HG03565 (cell line): ENCODE measurements at regions not wholly inside any gene's neighbourhood (a gene's known extent, or its start where the extent isn't known, plus 50 kb on each side); places are given as distances from the start of the nearest gene placed in this dataset.

Source experiments
- ATAC-seq: cut with Tn5 transposase; IDR thresholded peaks from one replicate; pipeline ENCODE4 v1.9.1; 2021; ENCODE audit warnings: mild to moderate bottlenecking, moderate library complexity; ENCODE audit not compliant: unreplicated experiment

DNA sequence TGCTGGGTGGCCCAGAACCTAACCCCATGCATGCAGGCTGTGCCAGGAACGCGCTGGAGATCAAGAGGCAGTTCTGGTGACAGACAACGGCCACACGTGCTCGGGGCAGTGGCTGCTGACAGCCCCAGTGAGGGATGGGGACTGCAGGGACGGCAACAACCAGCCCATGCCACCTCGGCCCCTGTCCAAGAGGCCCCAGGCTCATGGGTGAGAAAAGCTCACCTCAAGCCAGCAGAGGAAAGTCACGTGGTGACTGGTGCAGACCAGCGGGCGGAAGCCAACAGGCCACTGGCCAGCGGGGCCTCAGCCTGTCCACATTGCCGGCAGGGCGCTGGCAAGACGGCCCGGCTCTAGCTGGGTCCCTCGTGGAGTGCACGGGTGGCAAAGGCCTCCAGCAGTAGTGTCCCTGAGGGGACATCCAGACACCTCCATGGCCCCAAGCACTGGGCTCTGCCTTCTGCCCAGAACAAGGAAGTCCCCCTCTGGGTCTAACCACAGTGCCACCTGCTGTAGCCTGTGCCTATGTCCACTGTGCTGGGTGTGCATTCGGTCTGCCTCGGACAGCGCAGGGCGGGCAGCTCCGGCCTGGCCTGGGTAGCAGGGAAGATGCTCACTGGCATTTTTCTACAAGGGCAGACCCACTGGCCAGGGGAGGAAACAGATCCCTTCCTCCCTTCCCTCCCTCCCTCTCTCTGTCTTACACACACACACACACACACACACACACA, 134.1 kb downstream of the NCOR2 start:
- ATAC-seq = no peak

DNA sequence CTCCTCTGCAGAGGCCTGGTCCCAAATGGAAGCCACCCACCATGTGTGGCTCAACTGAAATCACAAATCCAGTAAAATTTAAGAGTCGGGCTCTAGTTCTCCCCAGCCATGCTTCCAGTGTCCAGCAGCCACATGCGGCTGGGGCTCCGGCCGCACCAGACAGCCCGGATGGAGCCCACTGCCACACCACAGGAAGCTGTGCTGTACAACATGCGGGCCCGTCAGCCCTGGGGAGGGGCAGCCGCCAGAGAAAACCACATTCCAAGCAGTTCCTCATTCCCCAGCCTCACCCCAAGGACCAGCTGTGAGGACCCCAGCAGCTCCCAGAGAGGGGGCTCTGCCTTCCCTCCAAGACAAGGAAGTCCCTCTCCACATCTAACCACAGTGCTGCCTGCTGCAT, 135.0 kb downstream of the NCOR2 start:
- no peak for ATAC-seq

DNA sequence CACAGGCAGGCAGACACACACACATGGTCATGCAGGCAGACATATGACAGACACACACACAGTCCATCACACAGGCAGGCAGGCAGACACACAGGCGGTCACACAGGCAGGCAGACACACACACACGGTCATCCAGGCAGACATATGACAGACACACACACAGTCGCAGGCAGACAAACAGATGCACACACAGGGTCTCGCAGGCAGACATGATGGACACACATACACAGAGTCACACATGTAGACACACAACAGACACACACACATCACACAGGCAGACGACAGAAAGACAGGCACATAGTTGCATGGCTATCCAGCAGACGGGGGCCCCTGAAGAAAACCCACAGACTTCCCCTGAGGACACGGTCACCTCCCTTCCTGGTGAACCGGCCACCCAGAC, 135.4 kb downstream of the NCOR2 start:
- ATAC-seq = no peak

DNA sequence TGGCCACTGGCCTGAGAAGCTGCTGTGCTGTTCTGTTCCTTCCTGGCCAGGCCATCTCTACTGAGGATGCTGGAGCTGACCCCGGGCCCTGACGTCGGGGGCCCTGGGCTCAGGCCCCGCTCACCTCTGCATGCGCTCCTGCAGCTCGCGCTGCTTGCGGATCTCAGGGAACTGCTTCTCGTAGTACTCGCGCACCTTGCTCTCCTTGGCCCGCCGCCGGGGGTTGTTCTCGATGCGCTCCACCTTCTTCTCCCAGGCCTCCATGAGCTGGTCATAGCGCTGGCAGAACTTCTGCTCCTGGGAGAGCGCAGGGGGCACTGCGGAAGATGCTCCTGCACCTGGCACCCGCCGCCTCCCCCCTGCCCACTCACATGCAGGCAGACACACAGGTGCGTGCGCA, 135.6 kb downstream of the RFLNA start:
- no peak for ATAC-seq

GRCh38 chr12:124429535-124429934, 134.6 kb downstream of the RFLNA start:
- ATAC-seq = no peak

- no peak for ATAC-seq
Measured at GRCh38 chr12:124428792-124429281, 133.9 kb downstream of the RFLNA start.

- no peak for ATAC-seq
Measured at GRCh38 chr12:124428136-124428791, 133.4 kb downstream of the RFLNA start.

GRCh38 chr12:124426594-124427555, 132.0 kb downstream of the RFLNA start:
- no peak for ATAC-seq

GRCh38 chr12:124425667-124426066, 130.8 kb downstream of the RFLNA start:
- ATAC-seq = no peak

DNA sequence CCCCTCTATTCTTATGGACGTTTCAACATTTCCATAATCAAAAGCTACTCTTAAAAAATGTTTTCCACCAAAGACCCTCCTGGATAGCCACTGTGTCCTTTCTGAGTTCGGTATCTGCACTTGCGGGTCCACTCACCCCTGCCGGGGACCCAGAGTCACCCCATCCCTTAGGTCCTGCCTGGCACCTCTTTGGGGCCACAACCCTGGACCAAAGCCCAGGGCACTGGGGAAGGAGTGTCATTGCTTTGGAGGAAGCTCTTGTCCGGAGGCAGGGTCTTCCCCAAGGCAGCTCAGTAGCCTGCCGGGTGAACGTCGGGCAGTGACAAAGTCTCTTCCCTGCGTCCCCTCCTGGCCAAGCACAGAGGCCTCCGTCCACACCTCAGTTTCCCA, 129.6 kb downstream of the RFLNA start:
- ATAC-seq = no peak

DNA sequence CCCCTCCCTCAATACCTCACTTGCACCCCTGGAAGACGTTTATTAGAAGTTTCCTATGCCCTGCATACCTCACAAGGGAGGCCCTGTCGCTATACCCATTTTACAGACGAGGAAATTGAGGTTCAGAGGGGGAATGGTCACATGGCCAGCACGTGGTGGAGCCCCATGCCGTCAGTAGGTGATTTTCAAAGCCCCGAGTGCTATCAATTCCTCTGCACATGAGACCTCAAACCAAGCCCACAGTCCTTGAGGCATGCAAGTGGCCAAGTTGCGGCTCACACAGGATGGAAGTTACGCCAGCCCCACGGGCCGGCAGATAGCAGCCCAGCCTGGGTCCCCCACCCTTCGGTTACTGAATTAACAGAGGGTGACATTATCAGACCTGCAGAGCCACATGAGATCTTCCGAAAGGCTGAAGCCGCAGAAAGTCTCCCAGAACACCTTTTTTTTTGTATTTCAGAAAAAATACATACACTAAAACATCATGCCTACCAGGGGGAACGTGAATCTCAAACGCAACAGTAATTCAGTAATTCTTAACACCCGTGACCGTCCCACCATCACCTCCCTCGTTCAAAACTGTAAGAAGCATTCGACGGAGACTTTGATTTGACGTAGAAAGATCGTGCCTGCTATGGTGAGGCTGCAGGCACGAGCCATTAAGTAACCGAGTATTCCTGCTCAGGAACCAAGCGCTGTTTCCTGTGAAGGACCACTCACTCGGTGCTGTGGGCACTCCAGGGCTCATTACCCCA, 129.0 kb downstream of the RFLNA start:
- ATAC-seq = no peak

GRCh38 chr12:124422570-124423523, 128.0 kb downstream of the RFLNA start:
- ATAC-seq = no peak

- no peak for ATAC-seq
Measured at GRCh38 chr12:124422142-124422569, 127.3 kb downstream of the RFLNA start.

- ATAC-seq = no peak
Measured at GRCh38 chr12:124420996-124421674, 126.2 kb downstream of the RFLNA start.

GRCh38 chr12:124420041-124420995, 125.4 kb downstream of the RFLNA start:
- ATAC-seq = no peak

- no peak for ATAC-seq
Measured at GRCh38 chr12:124419292-124420040, 124.6 kb downstream of the RFLNA start.

GRCh38 chr12:124418791-124419190, 123.9 kb downstream of the RFLNA start:
- no peak for ATAC-seq
